MM.1S (cell line): ENCODE measurements at regions not wholly inside any gene's neighbourhood (a gene's known extent, or its start where the extent isn't known, plus 50 kb on each side); places are given as distances from the start of the nearest gene placed in this dataset.

Experiments
- EZH2 ChIP-seq: fragments of 300-600 bp; sonication (generic); optimal IDR thresholded peaks from 2 replicates; pipeline ENCODE3; 2017; ENCODE audit warnings: low read depth, mild to moderate bottlenecking, antibody characterized with exemption, low read length, mixed read lengths
- EZH2phosphoT487 ChIP-seq: fragments of 300-600 bp; sonication (generic); IDR thresholded peaks from 2 replicates; pipeline ENCODE4 v1.6.1; 2018; ENCODE audit warnings: antibody characterized with exemption, low read length
- TF ChIP-seq, protein P1 (sequence below): fragments of 300-600 bp; sonication (generic); IDR thresholded peaks from 2 replicates; pipeline ENCODE4 v1.5.1; 2016; ENCODE audit warnings: antibody characterized with exemption, low read length, mixed read lengths

DNA sequence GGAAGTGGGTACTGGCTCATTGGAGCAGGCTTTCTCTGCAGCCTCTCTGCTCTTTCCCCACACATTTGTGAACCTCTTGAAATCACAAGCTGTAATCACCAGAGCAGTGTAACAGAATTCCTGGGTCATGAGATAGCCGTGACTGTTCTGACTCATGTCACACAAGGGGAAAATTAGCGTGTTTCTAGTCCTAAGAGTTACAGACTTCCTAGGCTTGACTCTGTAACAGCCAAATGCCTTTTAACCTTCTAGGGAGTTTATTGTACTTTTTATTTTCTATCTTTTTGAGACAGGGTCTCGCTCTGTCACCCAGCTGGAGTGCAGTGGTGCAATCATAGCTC is 54.7 kb upstream of the TRAK1 start:
- TF ChIP-seq, protein P1, sequence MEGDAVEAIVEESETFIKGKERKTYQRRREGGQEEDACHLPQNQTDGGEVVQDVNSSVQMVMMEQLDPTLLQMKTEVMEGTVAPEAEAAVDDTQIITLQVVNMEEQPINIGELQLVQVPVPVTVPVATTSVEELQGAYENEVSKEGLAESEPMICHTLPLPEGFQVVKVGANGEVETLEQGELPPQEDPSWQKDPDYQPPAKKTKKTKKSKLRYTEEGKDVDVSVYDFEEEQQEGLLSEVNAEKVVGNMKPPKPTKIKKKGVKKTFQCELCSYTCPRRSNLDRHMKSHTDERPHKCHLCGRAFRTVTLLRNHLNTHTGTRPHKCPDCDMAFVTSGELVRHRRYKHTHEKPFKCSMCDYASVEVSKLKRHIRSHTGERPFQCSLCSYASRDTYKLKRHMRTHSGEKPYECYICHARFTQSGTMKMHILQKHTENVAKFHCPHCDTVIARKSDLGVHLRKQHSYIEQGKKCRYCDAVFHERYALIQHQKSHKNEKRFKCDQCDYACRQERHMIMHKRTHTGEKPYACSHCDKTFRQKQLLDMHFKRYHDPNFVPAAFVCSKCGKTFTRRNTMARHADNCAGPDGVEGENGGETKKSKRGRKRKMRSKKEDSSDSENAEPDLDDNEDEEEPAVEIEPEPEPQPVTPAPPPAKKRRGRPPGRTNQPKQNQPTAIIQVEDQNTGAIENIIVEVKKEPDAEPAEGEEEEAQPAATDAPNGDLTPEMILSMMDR: no peak
- TF ChIP-seq EZH2phosphoT487 (no peak), EZH2 (no peak)
